Activated naive CD4-positive, alpha-beta T cell treated with anti-CD3 and anti-CD28 coated beads, Interleukin-2, amount 50 U/mL, for 24 hours (primary cell): ENCODE measurements at regions not wholly inside any gene's neighbourhood (a gene's known extent, or its start where the extent isn't known, plus 50 kb on each side); places are given as distances from the start of the nearest gene placed in this dataset.

Experiments used
- H3K27ac Mint-ChIP-seq: one replicate; pipeline ENCODE4 v1.8.0; 2021; ENCODE audit warnings: mild to moderate bottlenecking, mixed read lengths
- H3K27me3 Mint-ChIP-seq: one replicate; pipeline ENCODE4 v1.8.0; 2021; ENCODE audit warnings: mixed read lengths
- H3K36me3 Mint-ChIP-seq: one replicate; pipeline ENCODE4 v1.8.0; 2021; ENCODE audit warnings: mixed read lengths
- H3K4me1 Mint-ChIP-seq: one replicate; pipeline ENCODE4 v1.8.0; 2021; ENCODE audit warnings: mixed read lengths
- H3K4me3 Mint-ChIP-seq: one replicate; pipeline ENCODE4 v1.8.0; 2021; ENCODE audit warnings: mild to moderate bottlenecking, mixed read lengths
- H3K9me3 Mint-ChIP-seq: one replicate; pipeline ENCODE4 v1.8.0; 2021; ENCODE audit warnings: mixed read lengths

GRCh38 chr14:97344666-97345065 lies 547.5 kb downstream of the VRK1 start:
- no peak overlapping the region for H3K4me3 Mint-ChIP-seq

GRCh38 chr14:97346675-97347074 lies 549.5 kb downstream of the VRK1 start:
- no peaks in the 10 kb centered on the region for H3K27me3 Mint-ChIP-seq
- no peaks in the 10 kb centered on the region for H3K4me1 Mint-ChIP-seq
- no peak overlapping the region for H3K27ac Mint-ChIP-seq
- H3K4me3 Mint-ChIP-seq: no peak overlapping the region
- no peaks in the 10 kb centered on the region for H3K9me3 Mint-ChIP-seq
- H3K36me3 Mint-ChIP-seq: no peaks in the 10 kb centered on the region

More at GRCh38 chr14:97344666-97345065, 547.5 kb downstream of the VRK1 start:
- Mint-ChIP-seq H3K27ac (no peak overlapping the region), H3K9me3 (no peaks in the 10 kb centered on the region), H3K36me3 (peaks cover 2% of the 10 kb centered on the region), H3K4me1 (no peaks in the 10 kb centered on the region), H3K27me3 (no peaks in the 10 kb centered on the region)

GRCh38 chr14:97349463-97349862 lies 552.3 kb downstream of the VRK1 start:
- Mint-ChIP-seq H3K4me1 (no peaks in the 10 kb centered on the region), H3K4me3 (no peak overlapping the region), H3K27me3 (no peaks in the 10 kb centered on the region), H3K36me3 (no peaks in the 10 kb centered on the region), H3K9me3 (no peaks in the 10 kb centered on the region), H3K27ac (no peak overlapping the region)

GRCh38 chr14:97349946-97350345 lies 552.8 kb downstream of the VRK1 start:
- H3K9me3 Mint-ChIP-seq: no peaks in the 10 kb centered on the region
- no peaks in the 10 kb centered on the region for H3K27me3 Mint-ChIP-seq
- H3K4me3 Mint-ChIP-seq: no peak overlapping the region
- H3K36me3 Mint-ChIP-seq: no peaks in the 10 kb centered on the region
- H3K4me1 Mint-ChIP-seq: no peaks in the 10 kb centered on the region
- H3K27ac Mint-ChIP-seq: peak overlapping the region; percentile 26

GRCh38 chr14:97350415-97350814 lies 553.2 kb downstream of the VRK1 start:
- Mint-ChIP-seq H3K4me1 (no peaks in the 10 kb centered on the region), H3K36me3 (no peaks in the 10 kb centered on the region), H3K4me3 (no peak overlapping the region), H3K27me3 (no peaks in the 10 kb centered on the region), H3K9me3 (no peaks in the 10 kb centered on the region), H3K27ac (no peak overlapping the region)

- no peaks in the 10 kb centered on the region for H3K36me3 Mint-ChIP-seq
- no peak overlapping the region for H3K27ac Mint-ChIP-seq
- H3K9me3 Mint-ChIP-seq: no peaks in the 10 kb centered on the region
- H3K4me1 Mint-ChIP-seq: no peaks in the 10 kb centered on the region
- no peaks in the 10 kb centered on the region for H3K27me3 Mint-ChIP-seq
- no peak overlapping the region for H3K4me3 Mint-ChIP-seq
Observed at GRCh38 chr14:97350894-97351731, 553.9 kb downstream of the VRK1 start.

- Mint-ChIP-seq H3K4me3 (no peak overlapping the region), H3K4me1 (no peaks in the 10 kb centered on the region), H3K9me3 (no peaks in the 10 kb centered on the region), H3K36me3 (no peaks in the 10 kb centered on the region), H3K27me3 (no peaks in the 10 kb centered on the region), H3K27ac (no peak overlapping the region)
Observed at GRCh38 chr14:97353102-97353501, 555.9 kb downstream of the VRK1 start.

GRCh38 chr14:97354119-97354722 lies 557.0 kb downstream of the VRK1 start:
- no peaks in the 10 kb centered on the region for H3K9me3 Mint-ChIP-seq
- peak overlapping the region; percentile 38 for H3K27ac Mint-ChIP-seq
- H3K36me3 Mint-ChIP-seq: no peaks in the 10 kb centered on the region
- H3K27me3 Mint-ChIP-seq: no peaks in the 10 kb centered on the region
- no peak overlapping the region for H3K4me3 Mint-ChIP-seq
- H3K4me1 Mint-ChIP-seq: no peaks in the 10 kb centered on the region

GRCh38 chr14:97359341-97359740 lies 562.2 kb downstream of the VRK1 start:
- Mint-ChIP-seq H3K9me3 (no peaks in the 10 kb centered on the region), H3K4me3 (no peak overlapping the region), H3K36me3 (no peaks in the 10 kb centered on the region), H3K4me1 (no peaks in the 10 kb centered on the region), H3K27ac (no peak overlapping the region), H3K27me3 (no peaks in the 10 kb centered on the region)

- no peaks in the 10 kb centered on the region for H3K36me3 Mint-ChIP-seq
- H3K27me3 Mint-ChIP-seq: no peaks in the 10 kb centered on the region
- no peaks in the 10 kb centered on the region for H3K4me1 Mint-ChIP-seq
- no peak overlapping the region for H3K4me3 Mint-ChIP-seq
- H3K9me3 Mint-ChIP-seq: no peaks in the 10 kb centered on the region
- no peak overlapping the region for H3K27ac Mint-ChIP-seq
Observed at GRCh38 chr14:97361181-97361580, 564.0 kb downstream of the VRK1 start.

GRCh38 chr14:97361958-97362357 lies 564.8 kb downstream of the VRK1 start:
- no peak overlapping the region for H3K27ac Mint-ChIP-seq
- H3K4me1 Mint-ChIP-seq: no peaks in the 10 kb centered on the region

GRCh38 chr14:97366400-97366799 lies 569.2 kb downstream of the VRK1 start:
- Mint-ChIP-seq H3K4me1 (no peaks in the 10 kb centered on the region), H3K36me3 (no peaks in the 10 kb centered on the region), H3K4me3 (no peak overlapping the region), H3K9me3 (no peaks in the 10 kb centered on the region), H3K27me3 (no peaks in the 10 kb centered on the region), H3K27ac (no peak overlapping the region)

More at GRCh38 chr14:97361958-97362357, 564.8 kb downstream of the VRK1 start:
- H3K36me3 Mint-ChIP-seq: no peaks in the 10 kb centered on the region
- no peaks in the 10 kb centered on the region for H3K9me3 Mint-ChIP-seq
- no peaks in the 10 kb centered on the region for H3K27me3 Mint-ChIP-seq
- H3K4me3 Mint-ChIP-seq: no peak overlapping the region

GRCh38 chr14:97367278-97367677 lies 570.1 kb downstream of the VRK1 start:
- Mint-ChIP-seq H3K4me1 (no peaks in the 10 kb centered on the region), H3K4me3 (no peak overlapping the region), H3K9me3 (no peaks in the 10 kb centered on the region), H3K27ac (peak overlapping the region; percentile 30), H3K27me3 (no peaks in the 10 kb centered on the region), H3K36me3 (no peaks in the 10 kb centered on the region)

- H3K9me3 Mint-ChIP-seq: no peaks in the 10 kb centered on the region
- H3K4me3 Mint-ChIP-seq: no peak overlapping the region
- no peaks in the 10 kb centered on the region for H3K36me3 Mint-ChIP-seq
- H3K27ac Mint-ChIP-seq: no peak overlapping the region
- no peaks in the 10 kb centered on the region for H3K4me1 Mint-ChIP-seq
- H3K27me3 Mint-ChIP-seq: no peaks in the 10 kb centered on the region
Observed at GRCh38 chr14:97368049-97368448, 570.9 kb downstream of the VRK1 start.

- H3K4me3 Mint-ChIP-seq: no peak overlapping the region
- peaks cover 4% of the 10 kb centered on the region for H3K4me1 Mint-ChIP-seq
- no peaks in the 10 kb centered on the region for H3K9me3 Mint-ChIP-seq
- H3K27ac Mint-ChIP-seq: no peak overlapping the region
- H3K36me3 Mint-ChIP-seq: no peaks in the 10 kb centered on the region
- H3K27me3 Mint-ChIP-seq: no peaks in the 10 kb centered on the region
Observed at GRCh38 chr14:97368900-97369564, 571.9 kb downstream of the VRK1 start.

- Mint-ChIP-seq H3K27ac (no peak overlapping the region), H3K4me1 (peaks cover 10% of the 10 kb centered on the region), H3K9me3 (no peaks in the 10 kb centered on the region), H3K4me3 (no peak overlapping the region), H3K27me3 (no peaks in the 10 kb centered on the region), H3K36me3 (peaks cover 2% of the 10 kb centered on the region)
Observed at GRCh38 chr14:97369901-97370300, 572.7 kb downstream of the VRK1 start.
